NCI-H2029 treated with DMSO at 0.1 percent for 48 hours (cell line): ENCODE measurements at regions not wholly inside any gene's neighbourhood (a gene's known extent, or its start where the extent isn't known, plus 50 kb on each side); places are given as distances from the start of the nearest gene placed in this dataset.

Source experiments
- DNase-seq: peaks from one replicate; lab custom pipeline; 2025; lab: John Stamatoyannopoulos, UW

DNA sequence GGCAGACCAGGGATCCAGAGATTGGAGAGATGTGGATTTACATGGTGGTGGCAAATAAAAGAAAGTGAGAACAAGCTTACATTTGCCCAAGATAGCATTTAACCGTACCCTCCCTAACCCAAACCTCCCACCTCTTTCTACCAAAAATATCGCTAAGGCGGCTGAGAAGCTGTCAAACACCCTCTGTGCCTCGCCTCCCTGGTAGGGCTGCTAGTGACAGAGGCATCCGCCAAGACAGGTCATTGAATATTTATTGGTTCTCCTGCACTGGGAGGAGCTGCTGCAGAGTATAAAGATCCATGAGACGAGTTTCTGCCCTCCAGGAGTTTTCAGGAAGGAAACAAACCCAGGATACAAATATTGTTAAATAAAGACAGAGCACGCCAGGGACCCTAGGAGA lies 107.3 kb upstream of the TMC3 start:
- DNase-seq = no peak

DNA sequence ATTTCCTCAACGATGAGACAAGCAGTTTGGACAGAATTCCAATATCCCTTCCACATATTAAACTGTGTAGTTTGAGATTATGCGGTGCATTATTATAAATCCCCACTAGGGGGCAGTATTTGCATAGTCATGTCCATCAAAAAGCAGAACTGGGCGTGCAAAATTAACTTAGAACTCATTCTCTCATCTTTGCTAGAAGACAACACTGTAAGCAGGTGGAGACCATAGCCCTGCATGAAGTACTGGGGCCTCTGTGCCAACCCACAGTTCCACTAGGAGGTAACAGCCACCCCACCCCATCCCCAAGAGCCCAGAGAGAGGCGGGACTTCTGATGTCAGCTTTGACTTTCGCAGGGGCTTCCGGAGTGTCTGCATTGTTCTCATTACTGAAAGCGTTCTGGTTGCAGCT lies 106.6 kb upstream of the TMC3 start:
- peak; percentile 6 for DNase-seq

DNA sequence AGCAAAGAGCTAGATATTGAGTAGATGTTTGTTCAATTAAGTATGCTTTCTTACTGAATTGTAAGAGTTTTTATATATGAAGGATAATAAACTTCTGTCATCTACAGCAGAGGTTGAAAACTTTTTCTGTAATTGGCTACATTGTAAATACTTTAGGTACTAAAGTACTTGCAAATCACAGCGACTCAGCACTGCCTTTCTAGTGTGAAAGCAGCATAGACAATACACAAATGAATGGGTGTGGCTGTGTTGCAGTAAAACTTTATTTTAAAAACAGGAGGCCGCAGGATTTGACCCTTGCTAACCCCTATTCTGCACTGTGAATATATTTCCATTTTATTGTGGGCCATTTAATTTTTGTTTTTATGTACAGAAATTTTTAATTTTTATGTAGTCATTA lies 104.3 kb upstream of the TMC3 start:
- no peak for DNase-seq

DNA sequence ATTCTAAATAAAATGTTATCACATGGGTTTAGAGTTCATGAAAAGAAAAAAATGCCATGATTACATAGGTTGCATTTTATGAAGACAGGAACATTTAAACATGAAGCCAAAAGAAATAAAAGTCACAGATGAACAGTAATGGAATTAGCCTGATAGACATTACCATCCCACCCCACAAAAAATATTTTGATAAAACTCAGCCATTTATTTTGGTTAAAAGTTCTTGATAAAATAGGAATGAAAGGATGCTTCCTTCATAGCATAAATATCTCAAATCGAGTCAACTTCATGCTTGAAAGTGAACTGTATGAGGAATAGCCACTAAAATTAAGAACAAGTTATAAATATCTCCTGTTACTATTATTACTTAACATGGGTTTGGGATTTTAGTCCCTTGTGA lies 101.9 kb upstream of the TMC3 start:
- no peak for DNase-seq

DNA sequence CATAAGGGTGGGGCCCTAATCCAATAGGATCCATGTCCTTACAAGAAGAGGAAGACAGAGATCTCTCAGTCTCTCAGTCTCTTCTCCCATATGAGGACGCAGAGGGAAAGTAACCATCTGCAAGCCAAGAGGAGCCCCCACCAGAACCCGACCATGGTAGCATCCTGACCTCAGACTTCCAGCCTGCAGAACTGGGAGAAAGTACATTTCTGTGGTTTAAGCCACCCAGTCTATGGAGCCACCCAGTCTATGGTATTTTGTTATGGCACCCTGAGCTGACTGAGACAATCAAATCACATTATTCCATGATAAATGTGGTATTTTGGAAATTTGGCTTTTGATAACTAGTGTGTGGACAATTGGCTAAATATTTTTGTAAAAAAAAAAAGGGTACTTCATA lies 101.5 kb upstream of the TMC3 start:
- no peak for DNase-seq

DNA sequence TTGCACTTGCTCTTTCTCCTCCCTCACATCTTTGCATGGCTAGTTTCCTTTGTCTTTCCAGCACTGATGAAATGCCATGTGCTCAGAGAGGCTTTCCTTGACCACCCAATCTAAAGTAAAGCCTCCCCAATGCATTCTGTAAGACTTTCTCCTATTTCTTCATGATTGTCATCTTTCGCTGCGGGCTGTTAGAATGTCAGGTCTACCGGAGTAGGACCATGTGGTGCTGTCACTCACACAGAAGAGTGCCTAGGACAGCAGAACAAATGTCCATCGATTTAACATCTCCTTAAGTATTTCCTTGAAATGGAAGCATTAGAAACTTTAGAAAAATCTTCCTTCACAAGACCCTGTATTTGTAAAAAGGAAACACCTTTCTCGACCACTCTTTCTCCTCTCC lies 99.9 kb upstream of the TMC3 start:
- DNase-seq = no peak

DNA sequence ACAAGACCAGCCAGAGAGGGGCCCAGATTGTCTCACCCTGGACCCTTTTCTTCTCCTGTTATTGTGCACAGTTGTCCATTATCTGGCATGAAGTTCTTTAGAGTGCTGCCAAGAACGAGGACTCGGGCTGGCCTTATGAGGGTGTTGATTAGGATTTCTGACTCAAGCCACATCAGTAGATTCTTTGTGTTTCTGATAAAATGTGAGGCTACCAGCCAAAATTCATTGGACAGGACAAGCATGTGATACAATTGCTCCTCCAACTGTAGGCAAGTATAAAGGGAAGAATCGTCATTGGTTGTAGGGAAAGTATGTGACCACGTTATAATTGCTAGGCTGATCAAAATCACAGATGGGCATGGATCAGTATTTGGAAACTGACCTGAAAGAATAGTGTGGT lies 99.2 kb upstream of the TMC3 start:
- no peak for DNase-seq

DNA sequence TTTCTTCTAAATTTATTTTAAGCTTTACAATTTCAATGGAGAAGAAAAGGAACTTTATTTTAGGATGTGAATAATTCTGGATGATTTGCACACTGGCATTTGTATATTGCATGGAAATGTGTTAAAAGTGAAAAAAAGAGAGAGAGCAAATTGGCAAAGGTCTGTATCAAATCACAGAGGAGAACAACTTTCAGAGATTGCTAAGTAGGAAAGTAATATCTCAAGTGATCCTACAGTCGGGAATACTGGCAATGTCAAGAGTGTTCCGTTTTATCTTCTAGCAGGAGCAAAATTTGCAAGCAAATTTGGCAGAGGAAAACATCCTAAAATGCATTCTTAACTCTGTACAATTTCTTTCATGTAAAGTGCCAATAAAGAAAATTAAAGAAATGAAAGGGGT lies 97.1 kb upstream of the TMC3 start:
- no peak for DNase-seq

DNA sequence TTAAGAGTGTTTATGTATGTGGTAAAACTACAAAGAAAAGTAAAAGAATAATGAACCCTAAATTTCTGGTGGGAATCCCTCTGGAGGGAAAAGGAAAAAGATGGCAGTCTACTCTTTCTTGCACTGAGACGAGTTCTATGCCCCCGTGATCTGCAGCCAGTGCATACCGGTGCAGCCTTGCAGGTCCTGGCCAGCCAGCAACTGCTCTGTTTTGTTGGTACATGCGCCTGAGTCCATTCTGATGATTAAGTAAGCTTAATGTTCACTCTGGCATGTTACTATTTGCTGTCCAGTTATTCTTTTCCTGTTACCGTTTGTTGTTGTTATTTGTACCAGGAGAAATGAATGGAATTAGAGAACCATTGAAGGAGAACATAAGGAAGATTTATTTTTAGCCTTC lies 95.1 kb upstream of the TMC3 start:
- no peak for DNase-seq

DNA sequence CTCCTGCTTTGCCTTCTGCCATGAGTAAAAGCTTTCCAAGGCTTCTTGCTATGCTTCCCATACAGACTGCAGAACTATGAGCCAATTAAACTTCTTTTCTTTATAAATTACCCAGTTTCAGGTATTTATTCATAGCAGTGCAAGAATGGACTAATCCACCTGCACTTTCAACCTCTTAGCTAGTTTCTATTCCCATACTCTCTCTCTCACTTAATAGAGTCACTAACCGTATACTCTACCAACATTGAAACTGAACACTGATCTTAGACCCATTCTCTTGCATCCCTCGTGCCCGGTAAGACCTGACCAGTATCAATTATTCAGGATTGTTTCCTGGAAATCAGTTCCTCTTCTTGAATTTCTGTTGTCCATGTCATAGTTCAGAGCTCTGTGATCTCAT lies 92.7 kb upstream of the TMC3 start:
- DNase-seq = no peak

DNA sequence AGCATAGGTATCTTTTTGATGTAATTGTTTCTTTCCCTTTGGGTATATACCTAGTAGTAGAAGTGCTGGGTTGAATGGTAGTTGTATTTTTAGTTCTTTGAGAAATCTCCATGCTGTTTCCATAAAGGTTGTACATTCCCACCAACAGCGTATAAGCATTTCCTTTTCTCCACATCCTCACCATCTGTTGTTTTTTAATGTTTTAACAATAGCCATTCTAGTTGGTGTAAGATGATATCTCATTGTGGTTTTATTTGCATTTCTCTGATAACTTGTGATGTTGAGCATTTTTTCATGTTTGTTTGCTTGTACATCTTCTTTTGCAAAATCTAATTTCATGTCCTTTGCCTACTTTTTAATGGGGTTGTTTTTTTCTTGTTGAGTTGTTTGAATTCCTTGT lies 80.0 kb upstream of the TMC3 start:
- no peak for DNase-seq

DNA sequence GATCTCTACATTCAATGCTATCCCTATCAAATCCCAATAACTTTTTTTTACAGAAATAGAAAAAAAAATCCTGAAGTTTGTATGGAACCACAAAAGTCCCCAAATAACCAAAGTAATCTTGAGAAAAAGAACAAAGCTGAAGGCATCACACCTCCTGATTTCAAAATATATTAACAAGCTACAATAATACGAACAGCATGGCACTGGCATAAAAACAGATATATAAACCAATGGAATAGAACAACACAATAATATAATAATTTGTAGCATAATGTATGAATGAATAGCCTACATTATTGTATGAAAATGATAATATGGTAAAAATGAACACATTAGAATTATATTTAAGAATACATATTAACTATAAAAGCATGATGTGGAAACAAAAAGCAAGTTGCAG lies 76.7 kb upstream of the TMC3 start:
- DNase-seq = no peak

DNA sequence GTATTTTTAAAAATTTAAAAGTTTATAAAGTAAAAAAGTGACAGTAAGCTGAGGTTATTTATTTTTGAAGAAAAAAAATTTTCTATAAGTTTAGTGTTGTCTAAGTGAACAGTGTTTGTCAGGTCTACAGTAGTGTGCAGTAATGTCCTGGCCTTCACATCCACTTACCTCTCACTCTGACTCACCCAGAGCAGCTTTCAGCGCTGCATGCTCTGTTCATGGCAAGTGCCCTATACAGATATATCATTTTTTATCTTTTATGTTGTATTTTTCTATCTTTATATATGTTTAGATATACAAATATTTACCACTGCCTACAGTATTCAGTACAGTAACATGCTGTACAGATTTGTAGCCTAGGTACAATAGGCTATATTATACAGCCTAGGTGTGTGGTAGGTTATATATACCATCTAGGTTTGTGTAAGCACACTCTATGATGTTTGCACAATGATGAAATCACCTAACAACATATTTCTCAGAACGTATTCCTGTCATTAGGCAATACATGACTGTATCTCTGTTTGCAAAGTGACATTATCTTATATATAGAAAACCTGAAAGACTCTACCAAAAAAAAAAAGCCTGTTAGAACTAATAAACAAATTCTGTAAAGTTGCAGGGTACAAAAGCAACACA lies 75.9 kb upstream of the TMC3 start:
- DNase-seq = no peak

DNA sequence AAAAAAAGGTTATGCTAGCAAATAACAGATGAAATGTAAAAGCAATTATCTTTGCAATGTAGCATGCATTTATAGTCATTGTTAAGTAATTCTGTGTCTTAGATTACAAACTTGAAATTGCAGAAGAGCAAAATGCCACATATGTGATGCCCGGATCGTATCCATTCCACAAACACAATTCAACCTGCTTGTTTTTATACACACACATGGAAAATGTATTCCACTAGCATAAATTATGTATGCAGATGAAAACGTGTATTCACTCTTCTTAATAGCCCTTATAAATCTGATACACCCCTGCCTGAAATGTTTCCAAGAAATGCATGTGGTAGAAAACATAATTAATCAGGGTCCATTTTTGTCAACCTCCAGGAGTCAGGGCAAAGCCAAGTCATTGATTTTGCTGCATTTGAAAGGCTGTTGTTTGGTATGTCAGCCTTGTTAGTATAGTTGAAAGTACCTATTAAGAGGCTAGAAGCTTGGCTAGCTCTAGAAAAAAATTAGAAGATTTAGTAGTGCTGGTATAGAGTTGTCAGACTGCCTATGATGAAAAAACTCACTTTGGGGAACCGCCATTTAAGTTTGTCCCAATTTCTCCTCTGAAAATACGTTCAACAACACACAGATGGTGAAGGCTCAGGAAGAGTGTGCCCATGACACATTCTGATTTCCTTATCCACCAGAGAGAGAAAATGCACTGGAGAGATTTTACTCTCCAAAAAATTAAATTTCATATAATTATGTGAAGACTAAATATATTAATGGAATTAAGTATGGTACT lies 69.2 kb upstream of the TMC3 start:
- DNase-seq = no peak

DNA sequence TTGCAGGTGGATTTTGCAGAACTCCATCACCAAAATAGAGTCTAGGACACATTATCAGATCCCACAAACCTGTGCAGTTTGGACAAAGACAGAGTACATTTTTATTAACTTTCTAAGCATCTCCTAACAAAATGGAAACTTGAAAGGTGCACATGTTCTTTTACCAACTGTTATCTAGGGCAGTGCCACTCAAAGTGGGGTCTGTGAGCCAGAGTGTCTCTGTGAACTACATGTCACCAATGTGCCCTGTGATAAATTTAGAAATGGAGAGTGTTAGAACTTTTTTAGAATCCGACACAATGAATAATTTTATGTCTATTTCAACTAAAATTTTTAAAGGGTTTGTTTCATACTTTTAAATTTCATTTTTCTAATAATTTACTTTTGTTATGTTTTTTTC lies 68.4 kb upstream of the TMC3 start:
- no peak for DNase-seq

DNA sequence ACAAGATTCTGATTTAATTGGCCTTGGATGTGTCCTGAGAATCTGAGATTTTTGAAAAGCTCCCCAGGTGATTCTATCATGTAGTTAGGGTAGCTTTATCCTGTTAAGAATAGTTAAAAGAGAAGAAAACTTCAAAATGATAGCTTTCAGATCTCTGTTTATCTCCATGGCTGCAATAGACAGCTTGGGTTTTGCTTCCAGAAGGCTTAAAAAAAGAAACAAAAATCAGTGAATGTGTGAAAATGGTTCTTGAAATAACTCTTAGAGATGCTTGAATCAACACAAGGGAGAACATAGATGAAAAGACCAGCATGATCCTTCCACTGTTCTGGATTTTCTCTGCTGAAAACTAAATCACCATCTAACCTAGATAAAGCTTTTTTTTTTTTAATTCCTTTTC lies 60.8 kb upstream of the TMC3 start:
- DNase-seq = no peak

DNA sequence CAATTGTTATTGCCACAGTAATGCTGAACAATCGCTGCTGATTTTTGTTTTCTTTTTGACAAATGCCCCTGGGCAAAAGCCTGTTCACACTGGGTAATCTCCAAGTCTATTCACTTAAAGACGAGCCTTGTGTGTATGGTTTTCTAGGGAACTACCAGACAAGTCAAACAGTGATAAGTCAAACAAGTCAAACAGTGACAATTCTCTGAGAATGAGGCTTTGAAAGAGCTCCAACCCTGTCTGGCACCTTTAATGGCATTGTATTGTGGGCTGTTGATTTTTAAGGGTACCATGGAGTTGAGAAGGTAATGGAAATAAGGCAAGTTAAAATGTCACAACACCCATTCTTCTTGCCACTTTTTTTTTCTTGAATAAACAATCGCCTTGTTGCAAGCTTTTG lies 59.4 kb upstream of the TMC3 start:
- no peak for DNase-seq

DNA sequence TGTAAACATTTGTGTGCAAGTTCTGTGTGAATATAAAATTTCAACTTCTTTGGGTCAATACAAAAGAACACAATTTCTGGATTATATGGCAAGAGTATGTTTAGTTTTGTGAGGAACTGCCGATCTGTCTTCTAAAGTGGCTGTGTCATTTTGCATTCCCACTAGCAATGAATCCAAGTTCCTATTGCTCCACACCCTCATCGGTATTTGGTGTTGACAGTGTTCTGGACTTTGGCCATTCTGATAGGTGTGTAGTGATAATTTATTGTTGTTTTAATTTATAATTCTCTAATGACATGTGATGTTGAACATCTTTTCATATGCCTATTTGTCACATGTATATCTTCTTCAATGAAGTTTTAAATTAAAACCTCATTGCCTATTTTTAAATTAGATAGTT lies 58.2 kb upstream of the TMC3 start:
- DNase-seq = no peak

DNA sequence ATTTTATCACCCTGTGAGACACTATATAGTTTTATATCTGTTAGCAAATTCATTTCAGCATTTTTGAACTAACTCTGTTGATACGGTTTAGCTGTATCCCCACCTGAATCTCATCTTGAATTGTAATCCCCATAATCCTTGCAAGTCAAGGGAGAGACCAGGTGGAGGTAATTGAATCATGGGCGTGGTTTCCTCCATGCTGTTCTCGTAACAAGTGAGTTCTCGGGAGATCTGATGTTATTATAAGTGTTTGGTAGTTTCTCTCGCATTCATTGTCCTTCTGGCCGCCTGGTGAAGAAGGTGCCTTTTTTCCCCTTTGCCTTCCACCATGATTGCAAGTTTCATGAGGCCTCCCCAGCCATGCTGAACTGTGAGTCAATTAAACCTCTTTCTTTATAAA lies 53.2 kb upstream of the TMC3 start:
- DNase-seq = no peak

DNA sequence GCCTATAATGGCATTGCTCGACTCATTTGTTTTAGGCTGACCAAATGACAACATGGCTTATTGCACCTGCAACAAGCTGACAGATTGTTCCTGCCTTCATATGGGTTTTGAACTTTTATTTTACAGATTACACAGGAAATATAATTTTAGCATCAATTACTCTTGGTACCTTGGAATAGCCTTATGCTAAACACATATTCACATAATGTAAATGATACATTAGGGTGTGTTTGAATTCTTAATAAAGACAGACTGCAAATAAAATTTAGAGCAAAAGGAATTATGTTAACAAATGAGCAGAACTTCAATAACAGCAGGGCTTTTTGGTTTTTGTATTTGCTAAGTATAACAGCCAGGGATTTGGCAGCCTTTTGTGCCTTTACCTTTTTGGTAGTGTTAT lies 51.9 kb upstream of the TMC3 start:
- no peak for DNase-seq
